Epithelial cell of esophagus (primary cell): ENCODE measurements at regions not wholly inside any gene's neighbourhood (a gene's known extent, or its start where the extent isn't known, plus 50 kb on each side); places are given as distances from the start of the nearest gene placed in this dataset.
A peak's percentile ranks its signal among the peaks of the same experiment; 100 is the strongest.

Experiments used
- DNase-seq: peaks from one replicate; pipeline ENCODE4 v3.0.0; 2010; ENCODE audit warnings: low read depth
- H3K4me3 ChIP-seq: 2 replicates; pipeline ENCODE4 v1.5.1; 2011; ENCODE audit warnings: mild to moderate bottlenecking, low read length, control low read depth
- CTCF ChIP-seq: IDR thresholded peaks from 2 replicates; pipeline ENCODE4 v1.5.1; 2011; ENCODE audit warnings: low read depth, mild to moderate bottlenecking, low read length, control low read depth, inconsistent platforms; ENCODE audit not compliant: insufficient read depth; ENCODE audit errors: missing control alignments

GRCh38 chr4:177923888-177924287, 481.7 kb upstream of the AGA start:
- no peak overlapping the region for H3K4me3 ChIP-seq
- TF ChIP-seq CTCF, result no peak
- DNase-seq, result no peak

GRCh38 chr4:177937041-177937440, 494.8 kb upstream of the AGA start:
- no peak for TF ChIP-seq CTCF
- no peak overlapping the region for H3K4me3 ChIP-seq
- no peak for DNase-seq

GRCh38 chr4:177938226-177938625, 496.0 kb upstream of the AGA start:
- no peak for TF ChIP-seq CTCF
- DNase-seq, result peak; percentile 4
- no peak overlapping the region for H3K4me3 ChIP-seq

- TF ChIP-seq CTCF, result no peak
- no peak for DNase-seq
- H3K4me3 ChIP-seq, result no peak overlapping the region
Measured at GRCh38 chr4:177945268-177945667, 503.0 kb upstream of the AGA start.

GRCh38 chr4:177947607-177948006, 505.4 kb upstream of the AGA start:
- no peak overlapping the region for H3K4me3 ChIP-seq
- no peak for TF ChIP-seq CTCF
- no peak for DNase-seq

- no peak for DNase-seq
- no peak overlapping the region for H3K4me3 ChIP-seq
- no peak for TF ChIP-seq CTCF
Measured at GRCh38 chr4:177948853-177949252, 506.6 kb upstream of the AGA start.

GRCh38 chr4:177951026-177951425, 508.8 kb upstream of the AGA start:
- TF ChIP-seq CTCF, result no peak
- H3K4me3 ChIP-seq, result no peak overlapping the region
- no peak for DNase-seq
